ENCODE measurements at regions not wholly inside any gene's neighbourhood (a gene's known extent, or its start where the extent isn't known, plus 50 kb on each side); places are given as distances from the start of the nearest gene placed in this dataset. TPM values are rescaled to one million over a fixed set of nuclear protein-coding genes. Genes with fewer than 3 reads are reported as not detected.

GRCh38 chrX:134186362-134187121 lies 50.4 kb upstream of the CCDC160 start:
- DNase-seq: peak in 1 of 3 donors; percentile 22
- H3K27ac ChIP-seq (ENCODE audit: low read depth in 1 of 2, low read length in 1 of 2): no peak overlapping the region
- ATAC-seq (ENCODE audit: insufficient read depth, low FRiP score): no peak
- H3K9ac ChIP-seq (ENCODE audit: insufficient read depth in 1 of 2, low read length in 2 of 2): no peak overlapping the region
- no peaks in the 10 kb centered on the region for H3K36me3 ChIP-seq (ENCODE audit: control insufficient read depth in 4 of 4, insufficient read depth in 4 of 4, low read length in 4 of 4)
- no peaks in the 10 kb centered on the region for H3K9me3 ChIP-seq (ENCODE audit: control insufficient read depth in 4 of 4, insufficient read depth in 3 of 4, low read length in 3 of 4)
- H3K27me3 ChIP-seq (ENCODE audit: control insufficient read depth in 3 of 3, insufficient read depth in 3 of 3, low read length in 2 of 3): peaks cover 4 to 18% (median 4%) of the 10 kb centered on the region in 3 donors
- no peak for TF ChIP-seq CTCF (IDR thresholded peaks at IDR 0.05; ENCODE audit: control extremely low read depth, extremely low read depth)
- no peak overlapping the region for H3K4me3 ChIP-seq
- peaks cover 0 to 3% (median 0%) of the 10 kb centered on the region in 5 donors for H3K4me1 ChIP-seq (ENCODE audit: control insufficient read depth in 5 of 5, insufficient read depth in 5 of 5, low read length in 5 of 5)
- WGBS, 2 donors: 19 to 35% methylated on average over 8 of the region's 8 CpGs

Small RNAs in the stretch of these regions (small RNA-seq; reads per million reads assigned to genes)
- gene RF00019 (ENCODE audit: low replicate concordance) (not detected), gene TIMM8BP2 (ENCODE audit: low replicate concordance) (not detected)
